Lower leg skin (tissue), 4 donors: ENCODE measurements at regions not wholly inside any gene's neighbourhood (a gene's known extent, or its start where the extent isn't known, plus 50 kb on each side); places are given as distances from the start of the nearest gene placed in this dataset.

Experiments used
- DNase-seq, 2 donors: peaks; one replicate each; pipeline ENCODE4 v3.0.0-alpha.2; 2019; ENCODE audit warnings: low spot score in 2 of 2
- H3K4me3 ChIP-seq: fragments of 200-600 bp; sonication (generic); 2 replicates; pipeline ENCODE4 v1.5.1; 2017; ENCODE audit warnings: mild to moderate bottlenecking, low read depth; ENCODE audit not compliant: poor library complexity, severe bottlenecking
- POLR2A ChIP-seq, 2 donors: fragments of 450-650 bp; IDR thresholded peaks; one replicate each; pipeline ENCODE4 v1.6.1; 2016 to 2017; ENCODE audit warnings: antibody characterized with exemption in 2 of 2, mild to moderate bottlenecking in 1 of 2, moderate library complexity in 1 of 2
- WGBS, 2 donors: methylation state at CpG; one replicate each; pipeline ENCODE4 v1.1.5; 2018; 5-methylcytosine and 5-hydroxymethylcytosine counted together
- intact Hi-C: fragments of 100-400 bp; cut with DNase I; formaldehyde crosslinking; loops from one replicate; pipeline ENCODE4 v1.15.0; 2023; ENCODE audit warnings: low total_unique reads
- TF ChIP-seq, protein P1 (sequence below), 3 donors: fragments of 450-650 bp; IDR thresholded peaks; one replicate each; pipeline ENCODE4 v1.5.1; 2016; ENCODE audit warnings: antibody characterized with exemption in 3 of 3, mild to moderate bottlenecking in 3 of 3, moderate library complexity in 2 of 3

- intact Hi-C loops, result no loop called here
- TF ChIP-seq POLR2A (IDR thresholded peaks at IDR 0.05), result no peak
- TF ChIP-seq, protein P1, sequence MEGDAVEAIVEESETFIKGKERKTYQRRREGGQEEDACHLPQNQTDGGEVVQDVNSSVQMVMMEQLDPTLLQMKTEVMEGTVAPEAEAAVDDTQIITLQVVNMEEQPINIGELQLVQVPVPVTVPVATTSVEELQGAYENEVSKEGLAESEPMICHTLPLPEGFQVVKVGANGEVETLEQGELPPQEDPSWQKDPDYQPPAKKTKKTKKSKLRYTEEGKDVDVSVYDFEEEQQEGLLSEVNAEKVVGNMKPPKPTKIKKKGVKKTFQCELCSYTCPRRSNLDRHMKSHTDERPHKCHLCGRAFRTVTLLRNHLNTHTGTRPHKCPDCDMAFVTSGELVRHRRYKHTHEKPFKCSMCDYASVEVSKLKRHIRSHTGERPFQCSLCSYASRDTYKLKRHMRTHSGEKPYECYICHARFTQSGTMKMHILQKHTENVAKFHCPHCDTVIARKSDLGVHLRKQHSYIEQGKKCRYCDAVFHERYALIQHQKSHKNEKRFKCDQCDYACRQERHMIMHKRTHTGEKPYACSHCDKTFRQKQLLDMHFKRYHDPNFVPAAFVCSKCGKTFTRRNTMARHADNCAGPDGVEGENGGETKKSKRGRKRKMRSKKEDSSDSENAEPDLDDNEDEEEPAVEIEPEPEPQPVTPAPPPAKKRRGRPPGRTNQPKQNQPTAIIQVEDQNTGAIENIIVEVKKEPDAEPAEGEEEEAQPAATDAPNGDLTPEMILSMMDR (IDR thresholded peaks at IDR 0.05), result no peak
- 48 to 53% methylated on average over 1 of the region's 1 CpG for WGBS, 2 donors
- H3K4me3 ChIP-seq, result no peak overlapping the region
- no peak for DNase-seq
Measured at GRCh38 chr13:47233734-47234133, 336.9 kb upstream of the HTR2A start.

DNA sequence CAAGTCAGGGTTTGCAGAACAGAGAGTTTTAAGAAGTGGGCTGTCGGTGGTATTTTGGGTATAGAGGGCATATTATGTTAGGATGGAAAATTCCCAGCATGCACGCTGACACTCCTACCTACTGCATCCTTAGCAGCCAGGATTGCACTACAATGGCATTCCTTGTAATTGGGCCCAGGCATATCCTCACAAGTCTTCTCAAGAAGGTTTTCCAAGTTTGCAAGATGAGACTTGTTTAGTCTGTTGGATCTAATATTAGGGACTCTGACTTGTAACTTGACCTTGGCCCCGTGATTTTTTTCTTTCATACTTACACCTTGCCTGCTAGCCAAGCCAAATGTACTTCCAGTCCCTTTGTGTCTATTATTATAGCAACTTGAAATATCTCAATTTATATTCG lies 335.7 kb upstream of the HTR2A start:
- no peak for DNase-seq
- no peak overlapping the region for H3K4me3 ChIP-seq
- intact Hi-C loops, result no loop called here
- TF ChIP-seq, protein P1 (IDR thresholded peaks at IDR 0.05), result no peak
- no peak for TF ChIP-seq POLR2A (IDR thresholded peaks at IDR 0.05)
- 59 to 67% methylated on average over 4 of the region's 4 CpGs for WGBS, 2 donors

DNA sequence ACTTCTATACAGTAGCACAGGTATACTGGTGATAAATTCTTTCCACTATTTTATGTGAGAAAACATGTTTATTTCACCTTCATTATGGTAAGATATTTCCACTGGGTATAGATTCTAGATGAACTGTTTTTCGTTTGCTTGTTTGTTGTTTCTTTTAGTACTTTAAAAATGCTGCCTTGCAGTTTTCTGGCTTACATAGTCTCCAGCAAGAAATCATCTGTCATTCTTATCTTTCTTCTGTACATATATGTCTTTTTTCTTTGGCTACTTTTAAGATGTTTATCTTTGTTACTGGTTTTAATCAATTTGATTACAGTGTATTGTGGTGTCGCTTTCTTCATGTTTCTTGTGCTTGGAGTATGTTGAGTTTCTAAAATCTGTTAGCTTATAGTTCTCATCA lies 333.3 kb upstream of the HTR2A start:
- intact Hi-C loops, result no loop called here
- 71 to 90% methylated on average over 2 of the region's 2 CpGs for WGBS, 2 donors
- no peak overlapping the region for H3K4me3 ChIP-seq
- no peak for DNase-seq
- no peak for TF ChIP-seq POLR2A (IDR thresholded peaks at IDR 0.05)
- TF ChIP-seq, protein P1 (IDR thresholded peaks at IDR 0.05), result no peak

DNA sequence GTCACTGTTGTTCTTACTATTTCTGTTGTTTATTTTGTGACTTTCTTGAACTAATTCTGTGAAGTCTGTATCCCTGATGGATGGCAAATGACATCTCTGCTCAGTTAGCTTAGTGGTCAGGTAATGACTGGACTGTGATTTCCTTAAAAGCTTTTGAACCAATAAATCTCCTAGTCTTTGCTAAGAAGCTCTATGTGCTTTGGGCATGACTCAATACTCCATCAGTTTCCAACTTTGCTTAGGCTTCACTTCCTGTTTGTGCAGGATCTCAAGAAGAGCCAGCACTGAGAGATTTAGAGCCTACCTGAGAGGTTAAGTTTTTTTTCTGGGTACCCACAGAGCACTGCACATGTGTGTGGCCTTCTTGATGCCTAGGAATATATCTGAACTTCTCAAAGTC lies 329.7 kb upstream of the HTR2A start:
- intact Hi-C loops, result no loop called here
- no peak overlapping the region for H3K4me3 ChIP-seq
- no peak for TF ChIP-seq POLR2A (IDR thresholded peaks at IDR 0.05)
- TF ChIP-seq, protein P1 (IDR thresholded peaks at IDR 0.05), result no peak
- no peak for DNase-seq

- 84 to 94% methylated on average over 3 of the region's 3 CpGs for WGBS, 2 donors
- no peak for TF ChIP-seq POLR2A (IDR thresholded peaks at IDR 0.05)
- TF ChIP-seq, protein P1 (IDR thresholded peaks at IDR 0.05), result no peak
- H3K4me3 ChIP-seq, result no peak overlapping the region
- DNase-seq, result no peak
- intact Hi-C loops, result no loop called here
Measured at GRCh38 chr13:47220453-47221140, 323.7 kb upstream of the HTR2A start.

DNA sequence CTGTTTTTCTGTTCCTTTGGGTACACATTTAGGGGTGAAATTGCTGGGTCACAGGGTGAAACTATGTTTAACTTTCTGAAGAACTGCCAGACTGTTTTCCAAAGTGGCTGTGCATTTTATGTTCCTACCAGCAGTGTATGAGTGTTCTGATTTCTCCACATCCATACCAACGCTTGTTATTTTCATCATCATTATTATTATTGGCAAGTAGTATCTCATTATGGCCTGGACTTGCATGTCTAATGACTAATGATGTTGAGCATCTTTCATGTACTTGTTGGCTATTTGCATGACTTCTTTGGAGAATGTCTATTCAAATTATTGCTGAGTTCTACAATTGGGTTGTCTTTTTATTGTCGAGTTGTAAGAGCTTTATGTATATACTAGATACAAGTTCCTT lies 321.8 kb upstream of the HTR2A start:
- intact Hi-C loops, result no loop called here
- TF ChIP-seq POLR2A (IDR thresholded peaks at IDR 0.05), result no peak
- TF ChIP-seq, protein P1 (IDR thresholded peaks at IDR 0.05), result no peak
- WGBS, 2 donors, result 70 to 83% methylated on average over 2 of the region's 2 CpGs
- DNase-seq, result no peak
- H3K4me3 ChIP-seq, result no peak overlapping the region
